Keratinocyte (primary cell): ENCODE measurements at regions not wholly inside any gene's neighbourhood (a gene's known extent, or its start where the extent isn't known, plus 50 kb on each side); places are given as distances from the start of the nearest gene placed in this dataset.

Experiments
- DNase-seq: peaks from one replicate; pipeline ENCODE4 v3.0.0-alpha.2; 2011; ENCODE audit warnings: low read depth, missing footprints, low spot score
- FAIRE-seq: peaks from 2 replicates; lab custom pipeline; 2011; peaks lifted over from hg19 to GRCh38; lab: Jason Lieb, UNC
- H2AFZ ChIP-seq: 2 replicates; pipeline ENCODE4 v1.6.0; 2012; ENCODE audit warnings: low read length, control low read depth, inconsistent platforms; ENCODE audit not compliant: control insufficient read depth
- H3K27ac ChIP-seq: 2 replicates; pipeline ENCODE4 v1.5.1; 2011; ENCODE audit warnings: low read length; ENCODE audit not compliant: control insufficient read depth, insufficient read depth
- H3K27me3 ChIP-seq: 3 replicates; pipeline ENCODE4 v1.6.0; 2011; ENCODE audit warnings: low read length; ENCODE audit not compliant: control insufficient read depth, insufficient read depth; ENCODE audit errors: extremely low read depth
- H3K36me3 ChIP-seq, 2 experiments: 2 replicates in 1 of 2; 3 replicates in 1 of 2; pipeline ENCODE4 v1.5.1; 2011; ENCODE audit warnings: low read length in 2 of 2, mild to moderate bottlenecking in 1 of 2; ENCODE audit not compliant: control insufficient read depth in 2 of 2, insufficient read depth in 2 of 2; ENCODE audit errors: extremely low read depth in 1 of 2
- H3K4me1 ChIP-seq: 3 replicates; pipeline ENCODE4 v1.5.1; 2011; ENCODE audit warnings: low read length; ENCODE audit not compliant: control insufficient read depth, insufficient read depth; ENCODE audit errors: extremely low read depth
- H3K4me2 ChIP-seq: 3 replicates; pipeline ENCODE4 v1.6.0; 2011; ENCODE audit warnings: low read depth, low read length; ENCODE audit not compliant: control insufficient read depth, insufficient read depth; ENCODE audit errors: extremely low read depth
- H3K4me3 ChIP-seq, 3 experiments: fragments of 200-600 bp in 1 of 3; sonication (generic) in 1 of 3; 2 replicates in 2 of 3; 3 replicates in 1 of 3; pipeline ENCODE4 v1.5.1; 2011 to 2016; ENCODE audit warnings: low read length in 3 of 3, mild to moderate bottlenecking in 3 of 3, control low read depth in 2 of 3, inconsistent platforms in 1 of 3, low read depth in 1 of 3, mixed read lengths in 1 of 3, mixed run types in 1 of 3, moderate library complexity in 1 of 3; ENCODE audit not compliant: control insufficient read depth in 2 of 3, insufficient read depth in 2 of 3; ENCODE audit errors: extremely low read depth in 1 of 3
- H3K79me2 ChIP-seq: 2 replicates; pipeline ENCODE4 v1.6.0; 2012; ENCODE audit warnings: low read length; ENCODE audit not compliant: control insufficient read depth, insufficient read depth
- H3K9ac ChIP-seq: 3 replicates; pipeline ENCODE4 v1.6.0; 2011; ENCODE audit warnings: low read length; ENCODE audit not compliant: control insufficient read depth, insufficient read depth; ENCODE audit errors: extremely low read depth
- H3K9me1 ChIP-seq: 3 replicates; pipeline ENCODE4 v1.6.0; 2011; ENCODE audit warnings: low read length; ENCODE audit not compliant: control insufficient read depth, insufficient read depth; ENCODE audit errors: extremely low read depth
- H3K9me3 ChIP-seq: 2 replicates; pipeline ENCODE4 v1.5.1; 2012; ENCODE audit warnings: low read depth, low read length; ENCODE audit not compliant: control insufficient read depth
- H4K20me1 ChIP-seq: 3 replicates; pipeline ENCODE4 v1.6.0; 2011; ENCODE audit warnings: low read length; ENCODE audit not compliant: control insufficient read depth, insufficient read depth; ENCODE audit errors: extremely low read depth
- EZH2 ChIP-seq: IDR thresholded peaks from one replicate; pipeline ENCODE4 v1.6.1; 2012; ENCODE audit warnings: inconsistent platforms, mild to moderate bottlenecking, low read length, moderate library complexity
- dilution Hi-C: fragments of 300-500 bp; cut with MboI; formaldehyde crosslinking; loops from one replicate; pipeline ENCODE4 v1.7.0; 2020; ENCODE audit warnings: low sequenced_read_pairs; ENCODE audit not compliant: extremely low pct_ligation_motif_present
- TF ChIP-seq, protein P1 (sequence below), 3 experiments: IDR thresholded peaks in 1 of 3; conservative IDR thresholded peaks in 1 of 3; optimal IDR thresholded peaks in 1 of 3; 2 replicates in 2 of 3; 3 replicates in 1 of 3; pipeline versions ENCODE3 to v1.5.1; 2011; ENCODE audit warnings: low read length in 3 of 3, mild to moderate bottlenecking in 3 of 3, moderate library complexity in 2 of 3, control low read depth in 1 of 3, inconsistent platforms in 1 of 3; ENCODE audit not compliant: insufficient read depth in 2 of 3; ENCODE audit errors: extremely low read depth in 1 of 3

DNA sequence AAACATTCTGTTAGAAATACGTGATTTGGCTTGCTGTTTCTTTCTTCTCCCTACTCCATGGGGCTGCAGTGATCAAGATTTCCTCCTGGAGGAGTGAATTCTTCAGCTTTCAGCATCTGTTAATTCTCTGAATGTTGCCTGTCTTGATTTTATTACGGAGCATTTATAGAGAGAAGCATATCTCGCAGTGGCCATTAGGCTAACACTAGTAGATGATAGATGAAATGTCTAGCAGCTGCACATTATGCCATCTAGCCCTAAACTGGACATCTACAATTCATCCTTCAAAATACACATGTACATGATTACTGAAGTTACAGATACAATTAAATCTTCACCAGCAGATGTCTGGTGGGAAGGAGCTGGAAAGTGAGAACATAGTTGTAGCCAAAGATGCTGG is 769.8 kb upstream of the NECTIN3 start:
- H3K4me1 ChIP-seq = no peaks in the 10 kb centered on the region
- no peak for TF ChIP-seq EZH2
- TF ChIP-seq, protein P1, sequence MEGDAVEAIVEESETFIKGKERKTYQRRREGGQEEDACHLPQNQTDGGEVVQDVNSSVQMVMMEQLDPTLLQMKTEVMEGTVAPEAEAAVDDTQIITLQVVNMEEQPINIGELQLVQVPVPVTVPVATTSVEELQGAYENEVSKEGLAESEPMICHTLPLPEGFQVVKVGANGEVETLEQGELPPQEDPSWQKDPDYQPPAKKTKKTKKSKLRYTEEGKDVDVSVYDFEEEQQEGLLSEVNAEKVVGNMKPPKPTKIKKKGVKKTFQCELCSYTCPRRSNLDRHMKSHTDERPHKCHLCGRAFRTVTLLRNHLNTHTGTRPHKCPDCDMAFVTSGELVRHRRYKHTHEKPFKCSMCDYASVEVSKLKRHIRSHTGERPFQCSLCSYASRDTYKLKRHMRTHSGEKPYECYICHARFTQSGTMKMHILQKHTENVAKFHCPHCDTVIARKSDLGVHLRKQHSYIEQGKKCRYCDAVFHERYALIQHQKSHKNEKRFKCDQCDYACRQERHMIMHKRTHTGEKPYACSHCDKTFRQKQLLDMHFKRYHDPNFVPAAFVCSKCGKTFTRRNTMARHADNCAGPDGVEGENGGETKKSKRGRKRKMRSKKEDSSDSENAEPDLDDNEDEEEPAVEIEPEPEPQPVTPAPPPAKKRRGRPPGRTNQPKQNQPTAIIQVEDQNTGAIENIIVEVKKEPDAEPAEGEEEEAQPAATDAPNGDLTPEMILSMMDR (optimal IDR thresholded peaks at IDR 0.05 in 1 of 3, IDR thresholded peaks at IDR 0.05 in 1 of 3, conservative IDR thresholded peaks at IDR 0.05 in 1 of 3; ENCODE audit: extremely low read depth in 1 of 3, insufficient read depth in 2 of 3, low read length in 3 of 3) = no peak
- H4K20me1 ChIP-seq = no peaks in the 10 kb centered on the region
- FAIRE-seq (no peak), DNase-seq (no peak)
- no peak overlapping the region for H2AFZ ChIP-seq
- no peak overlapping the region for H3K9ac ChIP-seq
- H3K27ac ChIP-seq = no peak overlapping the region
- no peaks in the 10 kb centered on the region for H3K79me2 ChIP-seq
- no peak overlapping the region for H3K4me3 ChIP-seq
- no peaks in the 10 kb centered on the region for H3K9me3 ChIP-seq
- dilution Hi-C loops = no loop called here
- H3K27me3 ChIP-seq = no peaks in the 10 kb centered on the region
- H3K4me2 ChIP-seq = no peak overlapping the region
- no peaks in the 10 kb centered on the region for H3K36me3 ChIP-seq
- H3K9me1 ChIP-seq = no peaks in the 10 kb centered on the region

DNA sequence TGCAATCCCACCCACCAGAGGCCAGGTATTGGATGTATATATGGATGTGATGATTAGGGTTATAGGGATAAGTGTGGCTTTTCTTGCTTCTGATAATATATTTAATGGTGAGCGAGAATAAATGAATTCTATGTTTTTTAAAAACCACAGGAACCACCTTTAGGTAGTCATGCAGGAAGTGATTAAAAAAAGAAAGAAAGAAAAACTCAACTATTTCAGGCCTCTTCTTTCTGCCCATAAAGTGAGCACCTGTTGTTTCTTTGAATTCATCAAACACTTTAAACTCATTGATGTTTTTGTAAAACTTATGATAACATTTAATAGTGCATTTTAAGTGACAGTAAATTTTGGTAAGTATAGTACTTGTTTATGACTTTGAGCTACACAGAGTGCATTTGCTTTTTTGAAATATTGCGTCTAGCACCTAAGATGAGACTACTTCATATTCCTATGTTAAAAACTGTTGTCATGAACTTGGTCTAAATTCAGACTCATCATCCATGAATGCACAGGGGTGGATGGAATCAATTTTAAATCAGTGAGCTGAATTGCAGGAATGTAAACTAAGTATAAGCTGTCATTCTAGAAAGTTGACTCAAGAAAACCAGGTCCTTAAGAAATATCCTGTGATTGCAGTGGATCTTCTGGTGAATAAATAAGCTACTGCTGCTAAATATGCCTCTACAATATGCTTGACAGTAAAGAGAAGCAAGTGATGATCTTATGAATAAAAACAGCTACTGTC is 764.4 kb upstream of the NECTIN3 start:
- no peak overlapping the region for H3K4me3 ChIP-seq
- H3K4me1 ChIP-seq = no peaks in the 10 kb centered on the region
- no peaks in the 10 kb centered on the region for H3K9me1 ChIP-seq
- DNase-seq (no peak), FAIRE-seq (no peak)
- H4K20me1 ChIP-seq = no peaks in the 10 kb centered on the region
- H3K9ac ChIP-seq = no peak overlapping the region
- H2AFZ ChIP-seq = no peak overlapping the region
- no peaks in the 10 kb centered on the region for H3K79me2 ChIP-seq
- H3K27ac ChIP-seq = no peak overlapping the region
- no peaks in the 10 kb centered on the region for H3K9me3 ChIP-seq
- dilution Hi-C loops = no loop called here
- H3K36me3 ChIP-seq = no peaks in the 10 kb centered on the region
- no peaks in the 10 kb centered on the region for H3K27me3 ChIP-seq
- no peak for TF ChIP-seq EZH2
- TF ChIP-seq, protein P1 (optimal IDR thresholded peaks at IDR 0.05 in 1 of 3, IDR thresholded peaks at IDR 0.05 in 1 of 3, conservative IDR thresholded peaks at IDR 0.05 in 1 of 3; ENCODE audit: extremely low read depth in 1 of 3, insufficient read depth in 2 of 3, low read length in 3 of 3) = no peak
- no peak overlapping the region for H3K4me2 ChIP-seq
